ENCODE measurements at regions not wholly inside any gene's neighbourhood (a gene's known extent, or its start where the extent isn't known, plus 50 kb on each side); places are given as distances from the start of the nearest gene placed in this dataset.

GRCh38 chr13:86397635-86398034, 598.4 kb upstream of the SLITRK6 start:
- TF ChIP-seq EP300 (IDR thresholded peaks at IDR 0.05) (no peak), CTCF (IDR thresholded peaks at IDR 0.05) (no peak)
